GM19395 (cell line): ENCODE measurements at regions not wholly inside any gene's neighbourhood (a gene's known extent, or its start where the extent isn't known, plus 50 kb on each side); places are given as distances from the start of the nearest gene placed in this dataset.

ENCODE experiments used
- ATAC-seq: cut with Tn5 transposase; IDR thresholded peaks from one replicate; pipeline ENCODE4 v1.9.1; 2021; ENCODE audit warnings: mild to moderate bottlenecking, moderate library complexity; ENCODE audit not compliant: unreplicated experiment

DNA sequence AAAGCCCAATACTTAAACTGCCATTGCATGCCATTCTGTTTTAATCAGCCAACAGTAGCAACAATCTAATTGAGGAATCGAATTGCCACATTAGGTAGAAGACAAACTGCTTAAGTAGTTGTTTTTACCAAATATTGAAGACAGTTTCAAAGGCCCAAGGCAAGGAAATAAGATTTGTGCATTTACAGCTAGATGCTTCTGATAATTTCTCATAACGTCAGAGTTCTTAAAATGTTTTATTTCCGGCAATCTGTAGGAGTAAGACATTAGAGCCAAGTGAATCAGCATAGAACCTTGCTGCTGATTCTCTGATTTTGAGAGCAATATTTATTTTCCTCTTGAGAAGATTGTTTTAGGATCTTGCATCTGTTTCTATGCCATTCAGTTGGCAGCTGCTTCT lies 174.3 kb downstream of the RBM43 start:
- ATAC-seq: no peak

DNA sequence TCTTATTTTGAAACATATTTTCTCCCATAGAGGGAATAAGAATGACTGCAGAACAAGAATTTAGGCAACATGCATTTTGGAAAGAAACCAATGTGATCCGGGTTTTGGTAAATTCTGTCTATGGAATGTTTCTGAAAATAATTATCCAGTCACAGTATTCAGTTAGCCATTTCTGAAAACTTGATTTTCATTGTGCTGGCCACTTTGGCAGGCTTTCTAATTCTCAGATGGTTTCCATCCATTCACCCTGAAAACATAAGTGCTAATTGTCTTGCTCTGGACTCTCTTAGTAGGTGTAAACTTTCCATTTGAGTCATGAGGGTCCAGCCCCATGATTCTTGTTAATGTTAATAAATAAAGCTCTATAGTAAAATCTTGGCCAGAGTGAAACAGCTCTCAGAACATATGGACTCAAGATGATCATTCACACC lies 176.5 kb downstream of the RBM43 start:
- ATAC-seq: no peak

DNA sequence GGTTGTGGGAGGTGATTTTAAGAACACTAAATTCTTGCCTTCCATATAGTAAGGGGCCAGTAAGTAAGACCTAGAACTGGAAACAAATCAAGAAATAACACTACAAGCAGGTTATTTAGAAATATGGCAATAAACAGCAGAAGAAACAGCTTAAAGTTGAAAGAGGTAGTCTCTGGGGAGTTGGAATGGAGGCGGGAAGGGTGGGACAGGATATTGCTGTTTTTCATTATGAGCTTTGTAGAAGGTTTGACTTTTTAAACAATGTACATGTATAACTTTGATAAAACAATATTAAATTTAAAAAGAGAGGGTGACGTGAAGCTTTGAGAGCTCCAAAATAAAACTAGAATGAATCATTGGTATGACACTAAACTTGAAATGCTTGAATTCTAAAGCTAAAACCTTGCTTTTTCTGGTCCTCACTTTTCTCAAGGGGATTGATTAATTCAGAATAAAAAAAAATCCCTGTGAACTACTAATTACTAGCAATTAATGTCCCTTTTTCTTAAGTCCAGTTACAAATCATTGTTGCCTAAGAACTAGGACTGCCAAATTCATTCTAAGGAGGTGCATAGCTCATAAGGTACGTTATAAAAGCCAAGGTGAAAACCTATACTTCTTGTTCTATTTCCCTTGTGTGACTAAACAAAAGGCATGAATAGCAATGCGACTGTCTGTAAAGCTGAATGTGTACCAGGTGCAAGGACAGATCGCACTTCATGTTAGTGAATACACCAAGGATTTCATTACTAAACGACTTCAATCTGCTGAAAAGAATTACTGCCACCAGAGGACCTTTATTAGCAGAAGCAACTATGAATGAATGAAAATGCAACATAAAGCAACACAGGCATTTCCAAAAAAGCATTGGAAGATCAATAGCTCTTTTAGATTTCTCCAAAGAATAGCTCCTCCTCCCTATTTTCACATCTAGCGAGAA lies 177.5 kb downstream of the RBM43 start:
- ATAC-seq: no peak

DNA sequence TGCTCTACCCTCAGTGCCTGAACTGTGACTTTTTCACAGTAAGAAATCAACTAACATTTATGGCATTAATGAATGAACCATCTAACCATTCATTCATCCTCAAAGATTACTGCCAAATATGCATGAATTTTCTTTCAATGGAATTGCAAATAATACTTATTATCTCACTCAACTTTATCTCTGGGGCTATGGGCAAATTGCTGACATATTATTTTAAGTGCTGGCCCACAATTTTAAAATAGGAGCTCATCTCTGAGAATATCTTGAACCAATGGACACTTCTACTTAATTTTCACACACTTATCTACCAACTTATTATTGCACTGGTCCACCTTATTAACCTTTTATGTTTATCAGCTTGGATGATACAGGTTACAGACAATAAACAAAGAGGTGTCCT lies 182.8 kb downstream of the RBM43 start:
- no peak for ATAC-seq

DNA sequence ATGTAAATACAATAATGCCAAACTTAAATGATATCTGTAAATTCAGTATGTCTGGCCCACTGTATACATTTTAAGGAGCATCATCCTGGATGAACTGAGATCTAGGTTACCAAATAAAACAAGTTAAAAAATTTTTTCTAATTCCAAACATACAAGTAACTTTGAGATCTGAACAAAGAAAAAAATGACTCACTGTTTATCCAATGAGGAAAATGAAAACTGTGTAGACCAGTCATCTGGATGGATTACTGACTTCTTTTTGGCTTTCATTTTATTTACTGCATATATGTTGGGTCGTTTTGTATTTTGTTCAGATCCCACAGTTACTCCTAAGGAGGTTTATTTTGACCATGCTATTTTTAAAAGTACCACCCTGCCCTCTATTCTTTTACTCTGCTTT lies 189.8 kb downstream of the RBM43 start:
- no peak for ATAC-seq

DNA sequence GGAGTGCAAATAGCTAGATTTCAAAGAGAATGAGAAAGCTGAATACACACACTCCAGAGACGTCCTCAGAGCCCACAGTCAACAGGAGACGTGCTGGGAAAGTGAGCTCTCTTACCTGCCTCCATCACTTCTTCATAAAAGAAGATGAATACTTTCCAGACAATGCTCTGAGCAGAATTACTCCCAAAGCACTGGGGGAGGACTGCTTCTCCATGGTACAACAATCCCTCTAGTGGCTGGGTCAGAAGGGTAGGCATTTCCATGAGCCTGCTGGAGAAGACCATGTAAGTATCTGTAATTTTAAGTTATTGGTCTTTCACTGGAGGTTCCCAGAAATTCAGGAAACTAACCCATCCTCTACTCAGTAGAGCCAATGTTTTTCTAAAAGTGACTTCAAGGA lies 190.3 kb downstream of the RBM43 start:
- no peak for ATAC-seq

DNA sequence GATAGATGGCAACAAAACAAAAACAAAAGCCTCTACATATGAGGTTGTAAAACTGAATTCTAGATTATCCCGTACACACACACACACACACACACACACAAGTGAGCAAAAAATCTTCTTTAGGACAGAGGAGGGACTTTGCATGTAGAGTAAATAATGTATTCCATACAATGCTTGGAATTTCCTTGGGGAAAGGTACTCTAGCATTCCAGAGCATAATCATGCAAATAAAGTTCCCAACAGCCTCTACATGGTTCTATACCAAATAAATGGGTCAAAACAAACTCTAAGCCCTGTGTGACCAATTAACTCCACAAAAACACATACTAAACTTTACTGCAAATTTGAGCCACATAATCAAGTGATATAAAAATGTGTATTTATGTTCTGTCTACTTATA lies 191.4 kb downstream of the RBM43 start:
- no peak for ATAC-seq

DNA sequence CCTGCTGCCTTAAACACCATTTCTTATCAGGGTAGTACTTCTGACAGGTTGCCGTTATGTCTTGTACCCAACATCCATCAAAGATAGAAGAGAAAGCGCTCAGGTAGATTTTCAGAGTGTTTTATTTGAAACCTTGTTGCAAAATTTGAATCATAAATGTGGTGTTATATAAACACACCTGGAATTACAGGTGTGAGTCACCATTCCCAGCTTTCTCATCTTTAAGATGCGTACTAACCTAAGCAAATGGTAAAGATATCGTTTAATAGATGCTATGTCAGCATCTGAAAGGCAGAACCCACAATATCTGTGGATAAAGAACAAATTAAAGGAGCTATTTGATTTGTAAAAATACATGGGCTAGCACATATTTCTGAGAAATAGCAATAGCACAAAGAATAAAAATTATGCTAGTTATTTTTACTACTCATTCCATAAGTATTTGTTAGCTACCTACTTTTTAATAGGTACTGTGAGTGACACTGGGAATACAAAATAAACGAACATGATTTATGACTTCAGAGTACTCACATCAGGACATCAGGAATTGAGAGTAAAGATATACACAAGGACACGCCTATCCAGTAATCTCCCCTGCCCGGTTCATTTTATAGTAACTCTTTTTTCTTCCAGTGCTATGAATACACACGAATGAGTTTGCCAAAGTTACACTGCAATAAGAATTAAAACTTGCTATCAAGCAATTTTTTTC lies 193.8 kb downstream of the RBM43 start:
- no peak for ATAC-seq

DNA sequence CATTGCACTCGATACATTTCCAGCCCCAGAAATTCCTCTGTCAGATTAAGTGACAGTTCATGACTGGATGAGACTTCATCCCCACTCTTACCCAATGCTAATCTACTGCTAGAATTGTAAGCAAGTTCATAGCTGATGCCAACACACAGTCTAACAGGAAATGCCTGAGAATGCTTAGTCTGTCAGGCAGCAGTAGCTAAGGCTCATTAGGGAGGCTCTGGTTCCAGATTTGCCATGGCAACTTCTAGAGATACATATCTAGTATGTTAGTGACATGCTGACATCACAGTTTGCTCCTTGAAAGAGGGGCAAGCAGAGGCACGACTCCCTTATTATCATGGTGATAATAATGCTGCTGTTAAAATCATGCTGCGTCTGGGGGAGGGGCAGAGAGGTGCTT lies 198.4 kb downstream of the RBM43 start:
- ATAC-seq: no peak

DNA sequence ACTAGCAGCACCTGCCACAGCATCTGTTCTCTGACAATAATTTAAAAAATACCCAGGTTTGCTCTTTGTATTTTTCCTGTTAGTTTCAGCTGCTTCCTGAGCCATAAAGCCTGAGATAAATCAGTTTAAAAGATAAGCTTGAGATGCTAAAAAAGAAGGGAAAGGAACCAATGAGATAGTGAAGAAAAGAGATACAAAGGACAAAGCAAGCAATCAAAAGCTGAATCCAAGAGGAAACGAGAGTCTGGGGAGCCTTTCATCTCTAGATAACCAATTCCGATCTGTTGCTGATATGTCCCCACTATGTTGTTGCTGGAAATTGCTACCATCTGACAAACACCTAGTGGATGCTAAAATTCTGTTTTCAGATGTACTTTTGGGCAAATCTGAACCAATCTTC lies 201.4 kb downstream of the RBM43 start:
- no peak for ATAC-seq

DNA sequence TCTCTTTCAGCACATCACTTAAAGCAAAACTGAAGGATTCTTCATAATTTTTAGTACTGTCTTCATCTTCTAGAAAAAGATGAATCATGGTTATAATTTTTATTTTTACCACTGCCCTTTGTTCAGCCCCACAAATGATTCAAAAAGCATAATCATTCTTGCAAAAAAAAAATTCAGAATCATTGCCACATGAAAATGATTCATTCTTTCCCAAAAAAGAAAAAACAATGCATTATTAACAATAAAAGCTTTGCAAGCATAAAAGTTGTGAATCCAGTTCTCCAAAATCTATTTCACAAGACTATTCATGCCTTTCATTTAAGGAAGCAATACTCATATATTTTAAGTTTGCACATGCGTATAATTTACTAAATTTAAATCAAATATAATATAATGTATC lies 204.8 kb downstream of the RBM43 start:
- ATAC-seq: no peak

DNA sequence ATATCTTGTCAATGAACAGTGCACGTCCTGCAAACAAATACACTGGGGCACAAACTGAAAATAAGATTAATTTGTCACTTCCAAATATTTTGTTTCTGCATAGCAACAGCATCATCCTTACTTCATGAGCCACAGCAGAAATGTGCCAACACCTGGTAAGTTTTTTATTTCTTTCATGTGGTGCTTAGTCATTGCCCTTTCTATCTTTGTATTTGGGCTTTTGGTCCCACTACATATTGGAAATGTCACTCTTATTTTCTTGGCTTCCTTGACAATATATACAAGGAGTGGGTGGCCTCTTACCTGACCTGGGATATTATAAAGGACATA lies 208.0 kb downstream of the RBM43 start:
- ATAC-seq: no peak

DNA sequence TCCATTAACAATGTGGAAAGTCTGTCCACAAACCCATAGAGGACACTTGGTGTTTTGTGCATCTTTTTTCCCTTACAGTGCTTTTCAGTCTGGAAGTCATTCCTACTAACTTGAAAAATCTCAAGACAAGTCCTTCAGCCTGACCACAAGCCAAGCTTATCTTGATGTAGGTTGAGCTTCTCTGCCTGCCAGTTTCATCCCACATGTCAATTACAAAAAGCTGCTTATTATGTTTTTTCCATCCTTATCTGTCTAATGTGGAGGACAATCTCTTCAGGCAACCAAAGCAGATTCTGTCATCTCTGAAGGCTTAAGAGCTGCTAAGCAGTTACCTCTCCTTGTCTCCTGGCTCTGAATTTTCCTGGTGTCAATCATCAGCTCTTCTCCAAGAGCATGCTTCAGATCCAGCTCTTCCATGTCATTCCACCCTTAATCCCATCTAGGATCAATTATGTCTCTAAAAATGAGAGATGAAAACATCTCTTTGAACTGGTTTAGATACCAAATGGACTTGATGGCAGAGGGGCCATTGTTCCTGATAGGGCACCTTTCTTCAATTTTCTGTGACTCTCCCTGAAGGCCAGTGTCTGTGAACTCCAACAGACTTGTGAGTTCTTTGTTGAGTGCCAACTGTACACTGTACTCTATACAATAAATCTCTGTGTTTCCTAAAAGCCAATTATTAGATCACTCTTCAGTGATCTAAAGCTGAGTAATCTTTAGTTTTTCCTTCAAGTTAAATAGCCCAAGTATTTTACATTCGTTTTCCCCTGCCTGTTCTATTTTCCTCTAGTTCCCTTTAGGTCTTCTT lies 208.6 kb downstream of the RBM43 start:
- ATAC-seq: no peak

DNA sequence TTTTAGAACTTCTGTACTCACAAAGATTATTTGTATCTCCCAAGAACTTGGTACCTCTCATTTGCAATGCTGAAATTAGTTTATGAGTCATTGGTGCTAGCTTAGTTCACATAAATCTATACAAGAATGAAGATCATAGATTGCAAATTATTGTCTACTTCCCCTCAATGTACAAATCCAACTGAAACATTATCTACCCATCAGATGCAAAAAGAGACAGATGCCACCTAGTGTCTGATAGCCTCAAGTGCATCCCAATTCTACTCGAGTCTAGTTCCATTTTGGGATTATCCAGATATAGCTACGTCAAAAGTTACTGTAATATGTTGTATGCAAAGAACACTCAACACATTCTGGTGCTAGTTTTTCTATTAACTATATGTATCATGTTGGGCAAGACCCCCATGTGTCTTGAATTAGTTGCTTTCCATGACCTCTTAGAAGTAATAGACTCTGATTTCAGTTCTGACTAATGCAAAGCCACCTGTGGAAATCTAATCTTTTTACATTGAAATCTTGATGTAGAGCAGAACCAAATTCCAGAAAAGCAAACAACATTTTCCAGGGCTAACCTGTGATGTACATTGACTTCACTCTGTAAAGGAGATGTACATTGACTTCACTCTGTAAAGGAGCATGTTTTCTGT lies 210.0 kb downstream of the RBM43 start:
- ATAC-seq: peak; percentile 96

DNA sequence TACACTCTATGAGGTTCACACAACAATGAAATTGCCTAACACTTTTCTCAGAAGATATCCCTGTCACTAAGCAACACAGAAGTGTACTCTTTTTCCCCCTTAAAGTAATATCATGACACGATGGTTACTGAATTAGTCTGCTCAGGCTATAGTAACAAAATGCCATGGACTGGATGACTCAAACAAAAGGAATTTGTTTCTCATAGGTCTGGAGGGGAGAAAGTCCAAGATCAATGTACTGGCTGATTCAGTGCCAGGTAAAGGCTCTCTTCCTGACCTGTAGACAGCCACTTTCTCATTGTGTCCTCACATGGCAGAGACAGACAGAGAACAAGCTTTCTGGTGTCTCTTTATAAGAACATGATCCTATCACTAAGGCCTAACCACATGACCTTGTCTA lies 211.9 kb downstream of the RBM43 start:
- ATAC-seq: no peak

DNA sequence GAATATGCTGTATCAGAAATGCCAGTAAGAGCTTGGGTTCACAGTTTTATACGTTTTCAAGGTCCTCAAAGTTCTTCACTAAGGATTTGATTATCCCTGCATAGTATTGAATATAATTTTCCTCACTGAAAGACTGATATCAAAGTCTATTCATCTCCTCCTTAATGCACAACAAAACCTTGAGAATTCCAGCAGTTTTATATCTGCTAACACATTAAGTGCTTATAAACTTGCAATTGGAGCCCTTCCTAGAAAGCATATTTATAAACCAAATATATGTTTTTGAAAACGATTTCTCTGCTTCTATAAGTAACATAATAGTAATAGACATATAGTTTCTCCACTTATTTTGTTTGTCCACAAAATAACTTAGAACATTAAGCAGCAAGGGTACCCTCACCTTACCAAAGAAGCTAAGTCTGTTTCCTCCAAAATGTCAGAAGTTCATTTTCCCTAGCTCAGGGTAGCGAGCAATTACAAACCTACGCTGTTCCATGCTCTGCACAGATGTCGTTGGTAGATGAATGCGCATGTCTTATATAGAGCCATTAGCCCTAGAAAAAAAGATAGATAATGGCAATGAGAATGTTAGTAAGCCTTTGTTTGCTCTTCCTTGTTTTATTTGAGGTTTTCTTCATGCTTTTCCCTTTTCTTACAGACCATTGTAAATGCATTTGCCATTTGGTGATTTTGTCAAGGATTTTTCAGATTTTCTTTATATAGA lies 213.2 kb downstream of the RBM43 start:
- ATAC-seq: no peak

DNA sequence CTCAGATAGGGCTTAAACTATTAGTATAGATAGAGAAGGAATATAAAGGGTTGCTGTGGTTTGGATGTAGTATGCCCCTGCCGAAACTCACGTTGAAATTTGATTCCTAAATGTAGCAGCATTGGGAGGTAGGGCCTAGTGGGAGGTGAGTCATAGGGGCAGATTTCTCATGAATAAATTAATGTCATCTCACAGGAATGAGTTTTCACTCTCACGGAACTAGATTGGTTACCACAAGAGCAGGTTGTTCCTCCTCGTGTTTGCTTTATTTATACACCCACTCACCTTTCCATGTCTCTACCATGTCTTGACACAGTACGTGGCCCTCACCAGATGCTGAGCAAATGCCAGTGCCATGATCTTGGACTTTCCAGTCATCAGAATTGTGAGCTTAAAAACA lies 218.2 kb downstream of the RBM43 start:
- ATAC-seq: no peak

DNA sequence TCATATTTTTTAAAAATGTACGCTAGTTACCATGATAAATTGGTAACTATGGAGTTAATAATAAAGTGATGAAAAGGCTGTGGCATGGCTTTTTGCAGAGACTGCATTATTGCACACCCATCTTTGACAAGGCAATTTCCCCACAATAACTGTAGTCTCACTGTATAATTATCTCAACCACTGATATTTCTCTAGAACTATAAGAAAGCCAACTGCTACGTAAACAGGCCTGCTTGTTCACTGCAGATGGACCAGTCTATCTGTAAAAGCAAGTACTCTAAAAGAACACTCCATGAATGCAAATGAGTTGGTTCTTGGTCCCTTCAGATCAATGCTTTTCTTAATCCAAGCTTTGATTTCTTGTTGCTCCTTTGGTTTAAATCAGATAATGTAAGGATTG lies 218.7 kb downstream of the RBM43 start:
- ATAC-seq: no peak

DNA sequence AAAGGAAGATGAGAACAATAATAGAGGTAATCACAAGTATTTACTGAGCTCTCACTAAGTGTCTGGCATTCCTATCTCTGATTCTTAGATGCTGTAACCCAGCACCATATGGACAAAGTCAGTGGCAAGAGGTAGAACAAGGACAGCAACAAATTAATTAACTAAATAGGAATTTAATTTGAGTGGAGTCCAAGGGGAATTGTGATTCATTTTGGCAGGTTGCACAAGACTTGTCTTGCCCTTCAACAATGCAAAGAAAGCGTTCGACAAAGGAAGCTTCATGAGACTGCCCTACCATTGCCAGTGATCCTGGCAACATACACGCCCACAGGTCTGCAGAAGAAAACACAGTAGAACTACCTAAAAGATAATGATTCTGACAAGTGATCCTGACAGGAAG lies 221.6 kb downstream of the RBM43 start:
- ATAC-seq: no peak

DNA sequence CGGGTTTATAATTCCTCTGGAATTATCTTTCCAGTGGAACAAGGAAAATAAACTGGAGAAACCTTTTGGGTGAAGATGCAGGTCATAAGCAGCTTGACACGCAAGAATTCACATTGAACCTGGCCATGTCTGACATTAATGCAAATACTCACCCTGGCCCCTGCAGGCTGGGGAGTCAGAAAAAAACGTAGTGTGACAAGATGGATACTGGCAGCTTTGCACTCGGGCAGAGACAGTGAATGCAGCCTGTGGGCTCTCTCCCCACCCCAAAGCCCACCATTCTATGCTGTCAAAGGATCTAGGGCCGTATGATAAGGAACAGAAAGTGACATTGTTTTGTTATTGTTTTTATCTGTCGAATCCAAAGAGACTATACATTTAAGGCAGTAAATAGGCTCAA lies 223.1 kb downstream of the RBM43 start:
- ATAC-seq: no peak
